Body of pancreas (tissue), 4 donors: ENCODE measurements at regions not wholly inside any gene's neighbourhood (a gene's known extent, or its start where the extent isn't known, plus 50 kb on each side); places are given as distances from the start of the nearest gene placed in this dataset.

Experiments
- ATAC-seq: fragments of 150-250 bp; one replicate; pipeline ENCODE4 v1.9.1; 2016
- DNase-seq, 4 donors: peaks; one replicate each; pipeline ENCODE4 v3.0.0-alpha.2; 2019
- H3K27ac ChIP-seq, 4 donors: fragments of 200-600 bp; sonication (generic); 1 replicate in 3 of 4; 2 replicates in 1 of 4; pipeline versions ENCODE4 v1.5.1 to v1.6.1; 2016 to 2019; ENCODE audit warnings: mild to moderate bottlenecking in 1 of 4, mixed read lengths in 1 of 4, moderate library complexity in 1 of 4
- H3K27me3 ChIP-seq, 2 donors: fragments of 200-600 bp; sonication (generic); one replicate each; pipeline ENCODE4 v1.6.0; 2016; ENCODE audit warnings: mild to moderate bottlenecking in 1 of 2
- H3K36me3 ChIP-seq, 2 donors: fragments of 200-600 bp; sonication (generic); replicated peaks in 1 of 2; 2 replicates each; pipeline ENCODE4 v1.5.1; 2016; ENCODE audit warnings: low read depth in 2 of 2; ENCODE audit not compliant: insufficient read depth in 1 of 2
- H3K4me1 ChIP-seq: fragments of 200-600 bp; sonication (generic); one replicate; pipeline ENCODE4 v1.6.0; 2016
- H3K4me3 ChIP-seq, 2 donors: fragments of 200-600 bp; sonication (generic); 1 replicate in 1 of 2; 2 replicates in 1 of 2; pipeline ENCODE4 v1.5.1; 2016 to 2019
- H3K9me3 ChIP-seq, 3 donors: fragments of 200-600 bp; sonication (generic); 1 replicate in 2 of 3; 2 replicates in 1 of 3; pipeline ENCODE4 v1.5.1; 2016
- CTCF ChIP-seq, 7 experiments: fragments of 450-650 bp in 4 of 7; fragments of 200-600 bp in 3 of 7; sonication (generic) in 3 of 7; IDR thresholded peaks; one replicate each; pipeline ENCODE4 v1.5.1; 2016 to 2019; ENCODE audit warnings: antibody characterized with exemption in 7 of 7
- POLR2A ChIP-seq, 3 donors: fragments of 450-650 bp; IDR thresholded peaks; one replicate each; pipeline ENCODE4 v1.6.1; 2016; ENCODE audit warnings: antibody characterized with exemption in 3 of 3, mild to moderate bottlenecking in 2 of 3
- WGBS, 2 donors: methylation state at CpG; one replicate each; pipeline ENCODE4 v1.1.5; 2017; 5-methylcytosine and 5-hydroxymethylcytosine counted together
- intact Hi-C: fragments of 100-400 bp; cut with DNase I; formaldehyde crosslinking; loops from one replicate; pipeline ENCODE4 v1.15.1; 2023

GRCh38 chr14:95407354-95407753 lies 87.6 kb upstream of the CLMN start:
- no peak for ATAC-seq
- Histone ChIP-seq H3K9me3 (no peaks in the 10 kb centered on the region), H3K27ac (no peak overlapping the region), H3K27me3 (no peaks in the 10 kb centered on the region), H3K4me1 (no peaks in the 10 kb centered on the region), H3K4me3 (no peak overlapping the region), H3K36me3 (no peaks in the 10 kb centered on the region)
- intact Hi-C loops: no loop called here
- DNase-seq: no peak
- TF ChIP-seq CTCF (IDR thresholded peaks at IDR 0.05): no peak
- no peak for TF ChIP-seq POLR2A (IDR thresholded peaks at IDR 0.05)
- WGBS, 2 donors: 65 to 77% methylated on average over 8 of the region's 8 CpGs

GRCh38 chr14:95406756-95407277 lies 87.1 kb upstream of the CLMN start:
- 56 to 62% methylated on average over 4 to 5 of the region's 5 CpGs for WGBS, 2 donors
- no peak overlapping the region for H3K4me3 ChIP-seq
- no peak for TF ChIP-seq POLR2A (IDR thresholded peaks at IDR 0.05)
- no peak for TF ChIP-seq CTCF (IDR thresholded peaks at IDR 0.05)
- H3K4me1 ChIP-seq: no peaks in the 10 kb centered on the region
- intact Hi-C loops: no loop called here
- DNase-seq: no peak
- H3K27me3 ChIP-seq: no peaks in the 10 kb centered on the region
- ATAC-seq: peak; percentile 27
- no peak overlapping the region for H3K27ac ChIP-seq
- H3K36me3 ChIP-seq: no peaks in the 10 kb centered on the region
- no peaks in the 10 kb centered on the region for H3K9me3 ChIP-seq

DNA sequence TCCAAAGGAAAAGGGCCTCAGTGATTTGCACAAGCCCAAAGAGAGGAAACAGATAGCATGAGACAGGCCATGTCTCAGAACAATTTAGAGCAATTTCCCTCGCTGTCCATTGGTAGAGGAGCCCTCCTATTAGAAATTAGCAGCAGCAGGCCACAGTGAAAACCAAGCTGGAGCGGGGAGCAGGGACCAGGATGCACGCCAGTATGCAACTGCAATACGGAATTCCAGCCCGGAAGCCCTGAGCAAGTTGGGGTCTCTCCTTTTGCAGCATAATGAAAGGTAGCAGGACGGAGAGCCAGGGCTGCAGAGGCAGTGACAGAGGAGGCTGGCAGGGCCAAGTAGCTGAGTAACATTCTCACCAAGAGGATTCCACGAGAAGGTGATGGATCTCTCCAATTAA lies 84.9 kb upstream of the CLMN start:
- Histone ChIP-seq H3K36me3 (no peaks in the 10 kb centered on the region), H3K27ac (no peak overlapping the region), H3K9me3 (no peaks in the 10 kb centered on the region), H3K4me1 (no peaks in the 10 kb centered on the region), H3K4me3 (no peak overlapping the region), H3K27me3 (no peaks in the 10 kb centered on the region)
- ATAC-seq (no peak), DNase-seq (no peak)
- intact Hi-C loops: no loop called here
- no peak for TF ChIP-seq CTCF (IDR thresholded peaks at IDR 0.05)
- TF ChIP-seq POLR2A (IDR thresholded peaks at IDR 0.05): no peak
- 67 to 87% methylated on average over 7 of the region's 7 CpGs for WGBS, 2 donors

GRCh38 chr14:95402578-95402977 lies 82.9 kb upstream of the CLMN start:
- no peaks in the 10 kb centered on the region for H3K27me3 ChIP-seq
- no peaks in the 10 kb centered on the region for H3K36me3 ChIP-seq
- no peaks in the 10 kb centered on the region for H3K4me1 ChIP-seq
- no peaks in the 10 kb centered on the region for H3K9me3 ChIP-seq
- no peak overlapping the region for H3K4me3 ChIP-seq
- WGBS, 2 donors: 59 to 73% methylated on average over 5 of the region's 5 CpGs
- intact Hi-C loops: no loop called here
- DNase-seq (no peak), ATAC-seq (no peak)
- H3K27ac ChIP-seq: no peak overlapping the region
- TF ChIP-seq POLR2A (IDR thresholded peaks at IDR 0.05) (no peak), CTCF (IDR thresholded peaks at IDR 0.05) (no peak)

GRCh38 chr14:95402176-95402575 lies 82.5 kb upstream of the CLMN start:
- intact Hi-C loops: no loop called here
- H3K27ac ChIP-seq: no peak overlapping the region
- H3K27me3 ChIP-seq: no peaks in the 10 kb centered on the region
- no peaks in the 10 kb centered on the region for H3K4me1 ChIP-seq
- H3K4me3 ChIP-seq: no peak overlapping the region
- DNase-seq (no peak), ATAC-seq (peak; percentile 48)
- no peak for TF ChIP-seq POLR2A (IDR thresholded peaks at IDR 0.05)
- no peak for TF ChIP-seq CTCF (IDR thresholded peaks at IDR 0.05)
- no peaks in the 10 kb centered on the region for H3K9me3 ChIP-seq
- WGBS, 2 donors: 84 to 88% methylated on average over 2 of the region's 2 CpGs
- H3K36me3 ChIP-seq: no peaks in the 10 kb centered on the region
